OCI-LY7 (cell line): ENCODE measurements at regions not wholly inside any gene's neighbourhood (a gene's known extent, or its start where the extent isn't known, plus 50 kb on each side); places are given as distances from the start of the nearest gene placed in this dataset.

Experiments
- BruUV-seq: library from RNA; stranded (reverse); fragments of 400-500 nt; replicated peaks from 2 replicates; lab custom pipeline; 2021; lab: Mats Ljungman, UMichigan
- CTCF ChIA-PET: fragments of 300-600 bp; sonication (Branson Sonifier 250); formaldehyde crosslinking; loops from one replicate; lab custom pipeline; 2022; ENCODE audit warnings: antibody characterized with exemption; ENCODE audit not compliant: unreplicated experiment; lab: Charles Lee
- POLR2A ChIA-PET: fragments of 300-600 bp; sonication (Branson Sonifier 250); formaldehyde crosslinking; loops from one replicate; lab custom pipeline; 2022; ENCODE audit warnings: antibody characterized with exemption; lab: Charles Lee
- DNase-seq: peaks from one replicate; pipeline ENCODE4 v3.0.0-alpha.2; 2015; ENCODE audit warnings: low spot score
- H2AFZ ChIP-seq: fragments of 200-600 bp; sonication (generic), shearing (Covaris generic); 2 replicates; pipeline ENCODE4 v1.6.1; 2014; ENCODE audit warnings: mild to moderate bottlenecking, antibody characterized with exemption, low read length, moderate library complexity
- H3K27ac ChIP-seq: fragments of 200-600 bp; sonication (generic); 2 replicates; pipeline ENCODE4 v1.5.1; 2014; ENCODE audit warnings: mixed run types, low read depth, mild to moderate bottlenecking, moderate library complexity, low read length, inconsistent platforms; ENCODE audit not compliant: poor library complexity, severe bottlenecking
- H3K36me3 ChIP-seq: fragments of 200-600 bp; sonication (generic); 2 replicates; pipeline ENCODE4 v1.6.1; 2014; ENCODE audit warnings: mild to moderate bottlenecking, antibody characterized with exemption, low read length, moderate library complexity, mixed read lengths; ENCODE audit not compliant: insufficient read depth
- H3K4me1 ChIP-seq: fragments of 200-600 bp; sonication (generic); 2 replicates; pipeline ENCODE4 v1.5.1; 2014; ENCODE audit warnings: mild to moderate bottlenecking, low read length; ENCODE audit not compliant: insufficient read depth, poor library complexity, severe bottlenecking
- H3K4me2 ChIP-seq: fragments of 200-600 bp; sonication (generic); 2 replicates; pipeline ENCODE4 v1.6.1; 2014; ENCODE audit warnings: mild to moderate bottlenecking, low read length
- H3K4me3 ChIP-seq: fragments of 200-600 bp; sonication (generic); 2 replicates; pipeline ENCODE4 v1.5.1; 2014; ENCODE audit warnings: mild to moderate bottlenecking, low read depth, low read length; ENCODE audit not compliant: poor library complexity, severe bottlenecking
- H3K79me2 ChIP-seq: fragments of 200-600 bp; sonication (generic); 2 replicates; pipeline ENCODE4 v1.6.1; 2016; ENCODE audit warnings: low read depth, mild to moderate bottlenecking, low read length, moderate library complexity, mixed read lengths; ENCODE audit not compliant: insufficient read depth
- H3K9me2 ChIP-seq: fragments of 200-600 bp; sonication (generic); 2 replicates; pipeline ENCODE4 v1.6.1; 2016; ENCODE audit warnings: mild to moderate bottlenecking, low read length, mixed read lengths; ENCODE audit not compliant: insufficient read depth
- H3K9me3 ChIP-seq: fragments of 200-600 bp; sonication (generic); 2 replicates; pipeline ENCODE4 v1.6.1; 2014; ENCODE audit warnings: mild to moderate bottlenecking, mixed run types, low read length, mixed read lengths
- H4K20me1 ChIP-seq: fragments of 200-600 bp; sonication (generic); 2 replicates; pipeline ENCODE4 v1.6.1; 2014; ENCODE audit warnings: mild to moderate bottlenecking, antibody characterized with exemption, low read length, moderate library complexity, mixed read lengths; ENCODE audit not compliant: insufficient read depth
- CTCF ChIP-seq: fragments of 200-600 bp; sonication (generic); conservative IDR thresholded peaks from 2 replicates; pipeline ENCODE4 v1.5.1; 2014; ENCODE audit warnings: mild to moderate bottlenecking, antibody characterized with exemption, low read length, moderate library complexity, mixed read lengths
- EZH2phosphoT487 ChIP-seq: fragments of 200-600 bp; sonication (generic); IDR thresholded peaks from 2 replicates; pipeline ENCODE4 v1.6.1; 2018; ENCODE audit warnings: low read depth, borderline replicate concordance, mild to moderate bottlenecking, mixed run types, antibody characterized with exemption, low read length, moderate library complexity, mixed read lengths
- intact Hi-C: fragments of 100-400 bp; cut with micrococcal nuclease; formaldehyde crosslinking; loops from one replicate; pipeline ENCODE4 v1.10.0; 2022; ENCODE audit not compliant: unreplicated experiment

GRCh38 chr15:31973197-31973596, 57.1 kb upstream of the CHRNA7 start:
- Histone ChIP-seq H3K4me2 (no peak overlapping the region), H3K27ac (no peak overlapping the region), H4K20me1 (no peaks in the 10 kb centered on the region), H3K9me2 (no peaks in the 10 kb centered on the region), H3K4me1 (no peaks in the 10 kb centered on the region), H3K9me3 (no peaks in the 10 kb centered on the region), H3K36me3 (no peaks in the 10 kb centered on the region), H3K79me2 (no peaks in the 10 kb centered on the region), H2AFZ (no peak overlapping the region), H3K4me3 (no peak overlapping the region)
- DNase-seq = no peak
- CTCF ChIA-PET = no interaction called here
- TF ChIP-seq EZH2phosphoT487 (no peak), CTCF (no peak)
- no TSS peak for BruUV-seq
- intact Hi-C loops = no loop called here
- POLR2A ChIA-PET = no interaction called here

- no peaks in the 10 kb centered on the region for H3K36me3 ChIP-seq
- no TSS peak for BruUV-seq
Measured at GRCh38 chr15:31974154-31974794, 56.0 kb upstream of the CHRNA7 start.

More at GRCh38 chr15:31974154-31974794, 56.0 kb upstream of the CHRNA7 start:
- Histone ChIP-seq H4K20me1 (no peaks in the 10 kb centered on the region), H3K4me1 (no peaks in the 10 kb centered on the region), H3K9me2 (no peaks in the 10 kb centered on the region), H3K4me2 (no peak overlapping the region), H3K27ac (no peak overlapping the region), H3K4me3 (no peak overlapping the region), H3K79me2 (no peaks in the 10 kb centered on the region), H3K9me3 (no peaks in the 10 kb centered on the region), H2AFZ (no peak overlapping the region)
- TF ChIP-seq CTCF (no peak), EZH2phosphoT487 (no peak)
- intact Hi-C loops = loop anchor here (2.0 kb wide), 1 partner anchor 105 kb away; no protein-coding TSS in a partner anchor
- DNase-seq = no peak
- CTCF ChIA-PET = interaction anchor here (0.6 kb wide), 1 partner anchor 743 kb away, joined by 3 read pairs; no protein-coding TSS in a partner anchor
- POLR2A ChIA-PET = no interaction called here
